ENCODE measurements at regions not wholly inside any gene's neighbourhood (a gene's known extent, or its start where the extent isn't known, plus 50 kb on each side); places are given as distances from the start of the nearest gene placed in this dataset.
"Not testable (repeated sequence)": the region's sequence is repeated elsewhere in the genome, so short reads cannot be mapped to it uniquely, and the experiment has no call there.

DNA sequence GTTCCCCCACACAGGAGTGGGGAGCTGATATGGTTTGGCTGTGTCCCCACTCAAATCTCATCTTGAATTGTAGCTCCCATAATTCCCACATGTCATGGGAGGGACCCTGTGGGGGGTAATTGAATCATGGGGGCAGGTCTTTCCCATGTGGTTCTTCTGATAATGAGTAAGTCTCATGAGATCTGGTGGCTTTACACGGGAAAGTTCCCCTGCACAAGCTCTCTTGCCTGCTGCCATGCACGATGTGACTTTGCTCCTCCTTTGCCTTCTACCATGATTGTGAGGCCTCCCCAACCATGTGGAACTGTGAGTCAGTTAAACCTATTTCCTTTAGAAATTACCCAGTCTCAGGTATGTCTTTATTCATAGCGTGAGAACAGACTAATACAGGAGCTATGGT, 347.0 kb upstream of the CDH5 start:
- H3K4me1 ChIP-seq (ENCODE audit: control insufficient read depth in 1 of 2, insufficient read depth in 2 of 2, low read length in 2 of 2); H3K27me3 ChIP-seq (ENCODE audit: control insufficient read depth in 1 of 2, insufficient read depth in 2 of 2, low read length in 1 of 2); H3K9me3 ChIP-seq (ENCODE audit: control insufficient read depth, low read length); DNase-seq; H3K27ac ChIP-seq (ENCODE audit: low read depth in 1 of 2, low read length in 2 of 2); H3K36me3 ChIP-seq (ENCODE audit: control insufficient read depth in 1 of 2, insufficient read depth in 2 of 2, low read length in 1 of 2); ATAC-seq (ENCODE audit: low FRiP score); H3K4me3 ChIP-seq (ENCODE audit: low read length in 2 of 2); intact Hi-C loops (cut with DNase I): not testable (repeated sequence)
- 78 to 85% methylated on average over 3 of the region's 3 CpGs for WGBS, 2 donors

DNA sequence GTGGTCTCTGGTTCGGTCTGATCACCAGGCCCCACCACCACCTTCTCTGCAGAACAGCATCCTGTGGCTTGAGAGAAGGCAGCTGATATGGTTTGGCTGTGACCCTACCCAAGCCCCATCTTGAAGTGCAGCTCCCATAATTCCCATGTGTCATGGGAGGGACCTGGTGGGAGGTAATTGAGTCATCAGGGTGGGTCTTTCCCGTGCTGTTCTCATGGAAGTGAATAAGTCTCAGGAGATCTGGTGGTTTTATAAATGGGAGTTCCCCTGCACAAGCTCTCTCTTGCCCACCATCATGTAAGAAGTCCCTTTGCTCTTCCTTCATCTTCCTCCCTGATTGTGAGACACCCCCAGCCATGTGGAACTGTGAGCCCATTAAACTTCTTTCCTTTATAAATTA, 352.3 kb upstream of the CDH5 start:
- intact Hi-C loops (cut with DNase I): no loop called here
- WGBS, 2 donors: 83 to 86% methylated on average over 2 of the region's 2 CpGs

DNA sequence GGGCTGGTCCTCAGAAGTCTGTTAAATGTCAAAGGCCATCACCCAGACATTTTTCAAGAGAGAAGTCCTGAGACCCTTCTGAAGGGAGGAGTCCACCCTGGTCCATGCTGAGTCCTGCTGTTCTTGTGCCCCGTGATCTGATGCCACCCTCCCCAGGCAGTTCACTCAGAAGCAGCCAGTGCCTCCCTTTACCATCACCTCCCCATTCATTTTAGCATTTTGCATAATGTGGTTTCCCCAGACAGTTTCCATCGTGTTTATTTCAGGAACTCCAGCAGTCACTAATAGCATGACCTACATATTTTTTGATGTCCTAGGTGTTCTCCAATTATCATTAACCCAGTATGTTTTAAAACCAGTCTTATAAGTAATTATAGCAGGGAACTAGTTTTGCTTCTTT, 353.0 kb upstream of the CDH5 start:
- no peak for ATAC-seq (ENCODE audit: low FRiP score)
- WGBS, 2 donors: 73 to 80% methylated on average over 2 of the region's 2 CpGs
- Histone ChIP-seq H3K27ac (ENCODE audit: low read depth in 1 of 2, low read length in 2 of 2) (no peak overlapping the region), H3K9me3 (ENCODE audit: control insufficient read depth, low read length) (no peaks in the 10 kb centered on the region), H3K4me1 (ENCODE audit: control insufficient read depth in 1 of 2, insufficient read depth in 2 of 2, low read length in 2 of 2) (no peaks in the 10 kb centered on the region), H3K27me3 (ENCODE audit: control insufficient read depth in 1 of 2, insufficient read depth in 2 of 2, low read length in 1 of 2) (no peaks in the 10 kb centered on the region), H3K4me3 (ENCODE audit: low read length in 2 of 2) (no peak overlapping the region), H3K36me3 (ENCODE audit: control insufficient read depth in 1 of 2, insufficient read depth in 2 of 2, low read length in 1 of 2) (no peaks in the 10 kb centered on the region)
- intact Hi-C loops (cut with DNase I): no loop called here
- no peak for DNase-seq

More for the DNA sequence above, 352.3 kb upstream of the CDH5 start:
- ATAC-seq (ENCODE audit: low FRiP score) (no peak), DNase-seq (no peak)
- H3K27ac ChIP-seq (ENCODE audit: low read depth in 1 of 2, low read length in 2 of 2): no peak overlapping the region
- H3K27me3 ChIP-seq (ENCODE audit: control insufficient read depth in 1 of 2, insufficient read depth in 2 of 2, low read length in 1 of 2): no peaks in the 10 kb centered on the region
- H3K4me1 ChIP-seq (ENCODE audit: control insufficient read depth in 1 of 2, insufficient read depth in 2 of 2, low read length in 2 of 2): no peaks in the 10 kb centered on the region
- no peaks in the 10 kb centered on the region for H3K9me3 ChIP-seq (ENCODE audit: control insufficient read depth, low read length)
- H3K4me3 ChIP-seq (ENCODE audit: low read length in 2 of 2): no peak overlapping the region
- no peaks in the 10 kb centered on the region for H3K36me3 ChIP-seq (ENCODE audit: control insufficient read depth in 1 of 2, insufficient read depth in 2 of 2, low read length in 1 of 2)

DNA sequence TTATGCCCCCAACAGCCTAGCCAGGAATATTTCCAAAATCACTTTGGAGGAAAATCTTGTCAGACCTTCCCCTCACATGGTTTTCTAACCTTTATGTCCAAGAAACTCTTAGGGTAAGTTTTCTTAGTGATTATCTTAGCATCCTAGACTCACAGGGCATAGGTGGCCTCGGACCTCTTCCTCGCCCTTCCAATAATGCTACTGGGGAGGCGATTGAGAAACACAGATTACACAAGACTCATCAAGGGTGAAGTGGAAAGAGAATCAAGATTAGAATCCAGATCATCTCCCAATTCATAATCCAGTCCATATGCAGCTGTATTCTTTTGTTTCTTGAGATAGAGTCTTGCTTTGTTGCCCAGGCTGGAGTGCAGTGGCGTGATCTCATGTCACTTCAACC, 358.4 kb upstream of the CDH5 start:
- Histone ChIP-seq H3K4me1 (ENCODE audit: control insufficient read depth in 1 of 2, insufficient read depth in 2 of 2, low read length in 2 of 2) (no peaks in the 10 kb centered on the region), H3K9me3 (ENCODE audit: control insufficient read depth, low read length) (no peaks in the 10 kb centered on the region), H3K36me3 (ENCODE audit: control insufficient read depth in 1 of 2, insufficient read depth in 2 of 2, low read length in 1 of 2) (no peaks in the 10 kb centered on the region), H3K27me3 (ENCODE audit: control insufficient read depth in 1 of 2, insufficient read depth in 2 of 2, low read length in 1 of 2) (no peaks in the 10 kb centered on the region), H3K4me3 (ENCODE audit: low read length in 2 of 2) (no peak overlapping the region), H3K27ac (ENCODE audit: low read depth in 1 of 2, low read length in 2 of 2) (no peak overlapping the region)
- intact Hi-C loops (cut with DNase I): no loop called here
- no peak for ATAC-seq (ENCODE audit: low FRiP score)
- 95 to 97% methylated on average over 4 of the region's 4 CpGs for WGBS, 2 donors
- DNase-seq: no peak

DNA sequence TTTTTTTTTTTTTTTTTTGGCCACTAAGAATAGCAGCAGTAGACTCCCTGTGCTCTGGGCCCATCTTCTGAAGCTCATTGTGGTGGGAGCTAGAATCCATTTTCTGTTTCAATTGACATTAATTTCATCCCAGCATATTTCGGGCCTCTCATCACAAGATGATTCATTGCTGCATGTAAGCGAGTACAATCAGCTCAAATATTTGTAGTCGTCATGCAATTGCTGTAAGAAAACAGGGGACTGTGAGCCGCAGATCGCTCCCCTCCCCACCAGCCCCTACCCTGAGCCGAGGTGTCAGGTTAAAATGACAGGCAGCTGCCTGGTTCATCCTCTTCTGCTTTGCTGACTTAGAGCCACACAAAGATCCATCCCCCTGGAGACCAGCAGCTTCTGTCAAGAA, 358.8 kb upstream of the CDH5 start:
- Histone ChIP-seq H3K36me3 (ENCODE audit: control insufficient read depth in 1 of 2, insufficient read depth in 2 of 2, low read length in 1 of 2) (no peaks in the 10 kb centered on the region), H3K27ac (ENCODE audit: low read depth in 1 of 2, low read length in 2 of 2) (no peak overlapping the region)
- ATAC-seq (ENCODE audit: low FRiP score): no peak

DNA sequence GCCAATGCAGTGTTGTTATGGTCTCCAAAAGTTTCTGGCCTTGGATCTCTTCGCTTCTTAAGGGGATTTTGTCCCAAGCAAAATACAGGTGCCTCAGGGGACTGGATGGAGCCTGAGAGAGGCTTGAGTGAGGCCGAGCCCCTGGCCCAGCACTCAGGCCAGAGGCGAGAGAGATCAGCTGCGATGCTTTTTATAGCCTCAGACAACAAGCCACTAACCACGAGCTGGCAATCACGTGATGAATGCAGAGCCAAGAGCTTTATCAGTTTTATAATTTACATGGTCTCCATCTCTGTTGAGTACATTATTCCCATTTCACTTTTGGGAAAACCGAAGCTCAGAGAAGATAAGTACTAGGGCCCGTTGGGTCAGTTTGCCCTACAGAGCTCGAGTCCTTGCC, 360.0 kb upstream of the CDH5 start:
- H3K4me3 ChIP-seq (ENCODE audit: low read length in 2 of 2): no peak overlapping the region
- no peaks in the 10 kb centered on the region for H3K4me1 ChIP-seq (ENCODE audit: control insufficient read depth in 1 of 2, insufficient read depth in 2 of 2, low read length in 2 of 2)
- no peaks in the 10 kb centered on the region for H3K27me3 ChIP-seq (ENCODE audit: control insufficient read depth in 1 of 2, insufficient read depth in 2 of 2, low read length in 1 of 2)
- 66% methylated on average over 9 of the region's 9 CpGs for WGBS, 2 donors
- no peaks in the 10 kb centered on the region for H3K9me3 ChIP-seq (ENCODE audit: control insufficient read depth, low read length)
- H3K36me3 ChIP-seq (ENCODE audit: control insufficient read depth in 1 of 2, insufficient read depth in 2 of 2, low read length in 1 of 2): no peaks in the 10 kb centered on the region
- DNase-seq: no peak
- no peak for ATAC-seq (ENCODE audit: low FRiP score)
- intact Hi-C loops (cut with DNase I): no loop called here
- H3K27ac ChIP-seq (ENCODE audit: low read depth in 1 of 2, low read length in 2 of 2): no peak overlapping the region

More for the DNA sequence above, 358.8 kb upstream of the CDH5 start:
- WGBS, 2 donors: 68 to 71% methylated on average over 6 of the region's 6 CpGs
- Histone ChIP-seq H3K27me3 (ENCODE audit: control insufficient read depth in 1 of 2, insufficient read depth in 2 of 2, low read length in 1 of 2) (no peaks in the 10 kb centered on the region), H3K9me3 (ENCODE audit: control insufficient read depth, low read length) (no peaks in the 10 kb centered on the region), H3K4me1 (ENCODE audit: control insufficient read depth in 1 of 2, insufficient read depth in 2 of 2, low read length in 2 of 2) (no peaks in the 10 kb centered on the region), H3K4me3 (ENCODE audit: low read length in 2 of 2) (no peak overlapping the region)
- no peak for DNase-seq
- intact Hi-C loops (cut with DNase I): no loop called here

- WGBS, 2 donors: 74 to 76% methylated on average over 3 of the region's 3 CpGs
- H3K4me3 ChIP-seq (ENCODE audit: low read length in 2 of 2): no peak overlapping the region
- intact Hi-C loops (cut with DNase I): no loop called here
- DNase-seq (no peak), ATAC-seq (ENCODE audit: low FRiP score) (no peak)
- no peak overlapping the region for H3K27ac ChIP-seq (ENCODE audit: low read depth in 1 of 2, low read length in 2 of 2)
- H3K36me3 ChIP-seq (ENCODE audit: control insufficient read depth in 1 of 2, insufficient read depth in 2 of 2, low read length in 1 of 2): no peaks in the 10 kb centered on the region
- peaks cover 0 to 4% of the 10 kb centered on the region in 2 donors for H3K4me1 ChIP-seq (ENCODE audit: control insufficient read depth in 1 of 2, insufficient read depth in 2 of 2, low read length in 2 of 2)
- H3K9me3 ChIP-seq (ENCODE audit: control insufficient read depth, low read length): no peaks in the 10 kb centered on the region
- no peaks in the 10 kb centered on the region for H3K27me3 ChIP-seq (ENCODE audit: control insufficient read depth in 1 of 2, insufficient read depth in 2 of 2, low read length in 1 of 2)
These were observed 361.8 kb upstream of the CDH5 start for GRCh38 chr16:66004699-66005098.

- no peaks in the 10 kb centered on the region for H3K27me3 ChIP-seq (ENCODE audit: control insufficient read depth in 1 of 2, insufficient read depth in 2 of 2, low read length in 1 of 2)
- no peak overlapping the region for H3K27ac ChIP-seq (ENCODE audit: low read depth in 1 of 2, low read length in 2 of 2)
- DNase-seq (no peak), ATAC-seq (ENCODE audit: low FRiP score) (no peak)
- H3K4me3 ChIP-seq (ENCODE audit: low read length in 2 of 2): no peak overlapping the region
- intact Hi-C loops (cut with DNase I): no loop called here
- no peaks in the 10 kb centered on the region for H3K36me3 ChIP-seq (ENCODE audit: control insufficient read depth in 1 of 2, insufficient read depth in 2 of 2, low read length in 1 of 2)
- no peaks in the 10 kb centered on the region for H3K9me3 ChIP-seq (ENCODE audit: control insufficient read depth, low read length)
- WGBS, 2 donors: 87 to 91% methylated on average over 2 of the region's 2 CpGs
- H3K4me1 ChIP-seq (ENCODE audit: control insufficient read depth in 1 of 2, insufficient read depth in 2 of 2, low read length in 2 of 2): peaks cover 0 to 4% of the 10 kb centered on the region in 2 donors
These were observed 363.3 kb upstream of the CDH5 start for GRCh38 chr16:66003201-66003600.

DNA sequence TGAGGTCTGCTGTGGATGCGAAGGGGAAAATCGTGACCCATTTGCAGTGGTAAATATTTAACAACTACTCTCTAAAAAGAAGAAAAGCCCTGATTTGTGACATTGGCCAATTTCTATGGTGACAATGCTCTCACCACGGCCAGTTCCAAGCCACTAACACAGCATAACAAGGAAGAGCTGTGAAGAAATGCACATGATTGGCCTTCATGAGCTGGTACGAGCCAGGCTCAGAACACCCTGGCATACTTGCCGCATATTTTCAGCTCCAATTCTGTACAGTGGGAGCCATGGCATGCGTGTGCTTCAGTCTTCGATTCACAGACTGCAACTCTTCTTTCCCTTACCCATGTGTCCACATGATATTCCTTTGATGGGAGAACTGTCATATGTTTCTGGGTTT, 363.9 kb upstream of the CDH5 start:
- Histone ChIP-seq H3K4me1 (ENCODE audit: control insufficient read depth in 1 of 2, insufficient read depth in 2 of 2, low read length in 2 of 2) (peaks cover 0 to 4% of the 10 kb centered on the region in 2 donors), H3K36me3 (ENCODE audit: control insufficient read depth in 1 of 2, insufficient read depth in 2 of 2, low read length in 1 of 2) (no peaks in the 10 kb centered on the region), H3K4me3 (ENCODE audit: low read length in 2 of 2) (no peak overlapping the region), H3K9me3 (ENCODE audit: control insufficient read depth, low read length) (no peaks in the 10 kb centered on the region), H3K27ac (ENCODE audit: low read depth in 1 of 2, low read length in 2 of 2) (no peak overlapping the region), H3K27me3 (ENCODE audit: control insufficient read depth in 1 of 2, insufficient read depth in 2 of 2, low read length in 1 of 2) (no peaks in the 10 kb centered on the region)
- 92 to 94% methylated on average over 7 of the region's 7 CpGs for WGBS, 2 donors
- intact Hi-C loops (cut with DNase I): no loop called here
- DNase-seq (no peak), ATAC-seq (ENCODE audit: low FRiP score) (no peak)
